ENCODE measurements at regions not wholly inside any gene's neighbourhood (a gene's known extent, or its start where the extent isn't known, plus 50 kb on each side); places are given as distances from the start of the nearest gene placed in this dataset.

GRCh38 chr16:86127366-86127765 is 228.4 kb downstream of the IRF8 start:
- TF ChIP-seq, protein P1, sequence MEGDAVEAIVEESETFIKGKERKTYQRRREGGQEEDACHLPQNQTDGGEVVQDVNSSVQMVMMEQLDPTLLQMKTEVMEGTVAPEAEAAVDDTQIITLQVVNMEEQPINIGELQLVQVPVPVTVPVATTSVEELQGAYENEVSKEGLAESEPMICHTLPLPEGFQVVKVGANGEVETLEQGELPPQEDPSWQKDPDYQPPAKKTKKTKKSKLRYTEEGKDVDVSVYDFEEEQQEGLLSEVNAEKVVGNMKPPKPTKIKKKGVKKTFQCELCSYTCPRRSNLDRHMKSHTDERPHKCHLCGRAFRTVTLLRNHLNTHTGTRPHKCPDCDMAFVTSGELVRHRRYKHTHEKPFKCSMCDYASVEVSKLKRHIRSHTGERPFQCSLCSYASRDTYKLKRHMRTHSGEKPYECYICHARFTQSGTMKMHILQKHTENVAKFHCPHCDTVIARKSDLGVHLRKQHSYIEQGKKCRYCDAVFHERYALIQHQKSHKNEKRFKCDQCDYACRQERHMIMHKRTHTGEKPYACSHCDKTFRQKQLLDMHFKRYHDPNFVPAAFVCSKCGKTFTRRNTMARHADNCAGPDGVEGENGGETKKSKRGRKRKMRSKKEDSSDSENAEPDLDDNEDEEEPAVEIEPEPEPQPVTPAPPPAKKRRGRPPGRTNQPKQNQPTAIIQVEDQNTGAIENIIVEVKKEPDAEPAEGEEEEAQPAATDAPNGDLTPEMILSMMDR (conservative IDR thresholded peaks at IDR 0.05 in 1 of 2, IDR thresholded peaks at IDR 0.05 in 1 of 2; ENCODE audit: extremely low read depth in 1 of 2, insufficient read depth in 1 of 2, low read depth in 1 of 2, low read length in 2 of 2) = no peak
- no peak for TF ChIP-seq EZH2 (IDR thresholded peaks at IDR 0.05; ENCODE audit: borderline replicate concordance, low read length)
